ENCODE measurements at regions not wholly inside any gene's neighbourhood (a gene's known extent, or its start where the extent isn't known, plus 50 kb on each side); places are given as distances from the start of the nearest gene placed in this dataset.

- ChIA-PET SMC1A (ENCODE audit: uncharacterized antibody, unreplicated experiment) (no interaction called here), RAD21 (ENCODE audit: unreplicated experiment) (no interaction called here), CTCF (interaction anchor here (0.9 kb wide), 1 partner anchor 431 kb away, joined by 4 read pairs; no protein-coding TSS in a partner anchor), POLR2A (no interaction called here)
- H3K27me3 ChIP-seq (replicated peaks in 1 of 2; ENCODE audit: control insufficient read depth in 2 of 2, insufficient read depth in 2 of 2, low read length in 1 of 2) = no peaks in the 10 kb centered on the region
- DNase-seq (ENCODE audit: low read depth, low spot score) (no peak), FAIRE-seq (no peak), ATAC-seq (no peak)
- H3K9ac ChIP-seq (ENCODE audit: control insufficient read depth, insufficient read depth, low read length) = no peak overlapping the region
- H3K4me1 ChIP-seq (ENCODE audit: control insufficient read depth, insufficient read depth, low read length) = no peaks in the 10 kb centered on the region
- no peaks in the 10 kb centered on the region for H3K36me3 ChIP-seq (ENCODE audit: control insufficient read depth in 2 of 2, insufficient read depth in 2 of 2, low read length in 1 of 2)
- no peaks in the 10 kb centered on the region for H3K79me2 ChIP-seq (ENCODE audit: control insufficient read depth, insufficient read depth, low read length)
- no peak overlapping the region for H3K27ac ChIP-seq (ENCODE audit: control insufficient read depth, insufficient read depth)
- no TSS peak for BruUV-seq (replicated peaks)
- no peaks in the 10 kb centered on the region for H4K20me1 ChIP-seq (ENCODE audit: control insufficient read depth, insufficient read depth)
- no peak overlapping the region for H3K4me2 ChIP-seq (ENCODE audit: control insufficient read depth, insufficient read depth)
- H3K4me3 ChIP-seq = no peak overlapping the region
- H2AFZ ChIP-seq (ENCODE audit: control insufficient read depth, low read depth, low read length) = no peak overlapping the region
- WGBS (ENCODE audit: insufficient coverage, insufficient replicate concordance, low lambda C conversion rate, missing lambda C conversion rate) = 37% methylated on average over 3 of the region's 3 CpGs
- TF ChIP-seq GABPA (IDR thresholded peaks at IDR 0.05; ENCODE audit: low read depth) (no peak), SKIL (IDR thresholded peaks at IDR 0.05; ENCODE audit: low read depth, poor library complexity, severe bottlenecking) (no peak), SP1 (IDR thresholded peaks at IDR 0.05; ENCODE audit: low read depth, low read length) (no peak), MEF2B (IDR thresholded peaks at IDR 0.05; ENCODE audit: partially characterized antibody, poor library complexity, severe bottlenecking) (no peak), HDGF (IDR thresholded peaks at IDR 0.05) (no peak), ZBTB11 (CRISPR knock-in tag; IDR thresholded peaks at IDR 0.05) (no peak), POLR2A (IDR thresholded peaks at IDR 0.05; ENCODE audit: low read depth, low read length) (no peak), EZH2 (IDR thresholded peaks at IDR 0.05; ENCODE audit: borderline replicate concordance, control insufficient read depth, low read depth, low read length) (no peak), RUNX3 (IDR thresholded peaks at IDR 0.05; ENCODE audit: low read length) (no peak), SIX5 (IDR thresholded peaks at IDR 0.05; ENCODE audit: low read depth, low read length, severe bottlenecking) (no peak), CUX1 (IDR thresholded peaks at IDR 0.05; ENCODE audit: insufficient replicate concordance, low read depth, low read length) (no peak), TARDBP (IDR thresholded peaks at IDR 0.05; ENCODE audit: borderline replicate concordance) (no peak)
- in situ Hi-C loops (cut with MboI) (loop anchor here (10.0 kb wide), 1 partner anchor 876 kb away; no protein-coding TSS in a partner anchor), intact Hi-C loops (cut with micrococcal nuclease; ENCODE audit: unreplicated experiment) (no loop called here)
- H3K9me3 ChIP-seq (replicated peaks; ENCODE audit: control insufficient read depth, insufficient read depth, low read length) = no peaks in the 10 kb centered on the region
Measured at GRCh38 chr1:55708781-55709180, 493.6 kb upstream of the USP24 start.
